Stimulated activated CD4-positive, alpha-beta T cell treated with anti-CD3 and anti-CD28 coated beads, Interleukin-4, amount 100 ng/mL, for 24 hours (primary cell): ENCODE measurements at regions not wholly inside any gene's neighbourhood (a gene's known extent, or its start where the extent isn't known, plus 50 kb on each side); places are given as distances from the start of the nearest gene placed in this dataset.

Experiments
- DNase-seq: peaks from one replicate; pipeline ENCODE4 v3.0.0-alpha.2; 2020

- no peak for DNase-seq
Observed at GRCh38 chr20:58058421-58059259, 169.8 kb downstream of the ANKRD60 start.

- DNase-seq = no peak
Observed at GRCh38 chr20:58056921-58057686, 171.3 kb downstream of the ANKRD60 start.

- DNase-seq = no peak
Observed at GRCh38 chr20:58056021-58056591, 172.3 kb downstream of the ANKRD60 start.

GRCh38 chr20:58054780-58055373 lies 173.6 kb downstream of the ANKRD60 start:
- no peak for DNase-seq

GRCh38 chr20:58054082-58054779 lies 174.2 kb downstream of the ANKRD60 start:
- DNase-seq = no peak

- no peak for DNase-seq
Observed at GRCh38 chr20:58053391-58054055, 174.9 kb downstream of the ANKRD60 start.

GRCh38 chr20:58051367-58051766 lies 177.1 kb downstream of the ANKRD60 start:
- no peak for DNase-seq

- DNase-seq = no peak
Observed at GRCh38 chr20:58048096-58048702, 180.3 kb downstream of the ANKRD60 start.

GRCh38 chr20:58046311-58046710 lies 182.1 kb downstream of the ANKRD60 start:
- DNase-seq = no peak

GRCh38 chr20:58045579-58045978 lies 182.9 kb downstream of the ANKRD60 start:
- DNase-seq = no peak

- no peak for DNase-seq
Observed at GRCh38 chr20:58044931-58045555, 183.4 kb downstream of the ANKRD60 start.

GRCh38 chr20:58044286-58044685 lies 184.2 kb downstream of the ANKRD60 start:
- no peak for DNase-seq

GRCh38 chr20:58043236-58044140 lies 185.0 kb downstream of the ANKRD60 start:
- no peak for DNase-seq

GRCh38 chr20:58042591-58042990 lies 185.9 kb downstream of the ANKRD60 start:
- DNase-seq = no peak

GRCh38 chr20:58040447-58041290 lies 187.8 kb downstream of the ANKRD60 start:
- DNase-seq = no peak

GRCh38 chr20:58039274-58040092 lies 189.0 kb downstream of the ANKRD60 start:
- no peak for DNase-seq

- DNase-seq = no peak
Observed at GRCh38 chr20:58038123-58038654, 190.3 kb downstream of the ANKRD60 start.

GRCh38 chr20:58037631-58038030 lies 190.8 kb downstream of the ANKRD60 start:
- no peak for DNase-seq
